ENCODE measurements at regions not wholly inside any gene's neighbourhood (a gene's known extent, or its start where the extent isn't known, plus 50 kb on each side); places are given as distances from the start of the nearest gene placed in this dataset.

DNA sequence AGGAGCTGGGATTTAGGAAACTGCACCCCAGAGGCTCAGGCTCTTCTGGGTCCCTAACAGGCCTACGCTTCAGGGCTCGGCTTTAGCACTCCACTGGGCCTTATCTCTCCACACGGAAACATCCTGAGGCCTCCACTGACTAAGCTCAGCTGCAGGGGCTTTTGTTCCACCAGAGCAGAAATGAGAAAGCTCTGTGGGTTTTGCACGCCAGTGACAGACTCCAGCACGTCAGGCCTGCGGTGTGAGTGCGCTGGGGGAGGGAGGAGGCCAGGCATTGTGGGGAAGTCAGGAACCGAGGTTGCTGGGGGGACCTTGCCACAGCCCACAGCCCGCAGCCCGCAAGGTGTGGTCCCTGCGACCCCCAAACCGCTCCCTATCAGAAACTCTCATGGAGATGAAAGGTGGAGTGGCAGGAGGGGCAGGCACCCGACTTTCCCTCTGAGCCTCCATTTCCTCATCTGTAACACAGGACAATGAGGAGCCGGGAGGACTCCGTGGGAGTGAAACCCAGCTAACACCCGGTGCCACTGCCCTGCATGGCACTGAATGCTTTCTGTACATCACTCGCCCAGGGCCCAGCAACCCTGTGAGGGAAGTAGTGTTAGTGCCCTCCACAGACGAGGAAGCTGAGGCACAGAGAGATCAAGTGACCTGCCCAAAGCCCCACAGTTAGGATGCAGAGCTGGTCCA lies 106.5 kb downstream of the TPRA1 start:
- DNase-seq, result no peak

DNA sequence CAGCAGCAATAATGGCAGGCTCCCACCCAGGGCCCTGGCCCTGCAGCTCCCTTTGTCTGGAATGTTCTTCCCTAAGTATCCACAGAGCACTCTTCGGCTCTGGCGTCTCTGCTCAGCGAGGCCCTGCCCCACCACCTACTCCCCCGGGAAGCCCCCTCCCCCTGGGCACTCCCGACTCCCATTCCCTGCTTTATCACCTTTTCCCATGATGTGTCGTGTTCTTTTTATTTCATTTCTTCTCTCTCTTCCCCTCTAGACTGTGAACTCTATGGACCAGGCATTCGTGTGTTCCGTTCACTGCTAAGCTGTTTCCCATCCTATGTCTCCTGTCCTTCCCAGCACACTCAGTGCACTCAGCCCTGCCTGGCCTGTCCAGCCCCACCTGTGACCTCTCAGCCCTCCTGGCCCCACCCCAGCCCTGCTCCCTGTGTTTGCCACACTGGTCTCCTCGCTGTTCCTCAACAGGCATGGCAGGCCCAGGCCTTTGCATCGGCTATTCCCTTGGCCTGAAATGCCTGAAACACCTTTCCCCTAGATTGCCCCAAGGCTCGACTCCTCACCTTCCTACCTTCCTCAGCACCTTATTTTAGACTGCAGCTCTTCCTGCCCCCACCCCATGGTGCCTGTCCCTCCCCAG lies 107.4 kb downstream of the TPRA1 start:
- no peak for DNase-seq

DNA sequence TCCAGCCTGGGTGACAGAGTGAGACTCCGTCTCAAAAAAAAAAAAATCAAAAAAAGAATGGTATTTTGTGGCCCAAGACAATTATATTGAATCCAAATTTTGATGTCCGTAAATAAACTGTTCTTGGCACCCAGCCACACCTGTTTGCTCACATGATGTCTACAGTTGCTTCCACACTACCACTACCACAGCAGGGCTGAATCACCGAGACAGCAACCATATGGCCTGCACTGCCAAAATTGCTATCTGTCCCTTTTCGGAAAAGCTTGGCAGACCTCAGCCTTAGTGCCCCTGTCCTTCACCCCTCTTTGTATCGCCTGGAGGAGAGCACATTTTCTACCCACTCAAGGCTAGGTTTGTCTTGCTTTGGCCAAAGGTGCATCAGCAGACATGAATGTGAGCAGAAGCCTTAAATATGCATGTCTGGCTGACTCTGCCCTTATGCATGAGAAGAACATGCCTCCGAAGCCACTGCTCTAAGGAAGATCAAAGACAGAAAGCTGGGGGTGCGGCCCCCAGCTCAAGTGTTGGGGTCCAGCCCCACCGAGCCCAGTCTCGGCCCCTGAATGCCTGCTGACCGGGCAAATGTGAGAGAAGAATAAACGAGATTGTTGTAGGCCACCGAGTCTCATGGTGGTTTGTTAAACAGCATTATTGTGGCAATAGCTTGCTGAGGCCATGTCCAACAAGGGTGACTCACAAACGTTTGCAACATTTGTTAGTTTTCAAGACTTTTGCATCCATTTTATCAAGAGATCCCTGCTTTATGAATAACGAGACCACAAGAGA lies 108.1 kb downstream of the TPRA1 start:
- no peak for DNase-seq

DNA sequence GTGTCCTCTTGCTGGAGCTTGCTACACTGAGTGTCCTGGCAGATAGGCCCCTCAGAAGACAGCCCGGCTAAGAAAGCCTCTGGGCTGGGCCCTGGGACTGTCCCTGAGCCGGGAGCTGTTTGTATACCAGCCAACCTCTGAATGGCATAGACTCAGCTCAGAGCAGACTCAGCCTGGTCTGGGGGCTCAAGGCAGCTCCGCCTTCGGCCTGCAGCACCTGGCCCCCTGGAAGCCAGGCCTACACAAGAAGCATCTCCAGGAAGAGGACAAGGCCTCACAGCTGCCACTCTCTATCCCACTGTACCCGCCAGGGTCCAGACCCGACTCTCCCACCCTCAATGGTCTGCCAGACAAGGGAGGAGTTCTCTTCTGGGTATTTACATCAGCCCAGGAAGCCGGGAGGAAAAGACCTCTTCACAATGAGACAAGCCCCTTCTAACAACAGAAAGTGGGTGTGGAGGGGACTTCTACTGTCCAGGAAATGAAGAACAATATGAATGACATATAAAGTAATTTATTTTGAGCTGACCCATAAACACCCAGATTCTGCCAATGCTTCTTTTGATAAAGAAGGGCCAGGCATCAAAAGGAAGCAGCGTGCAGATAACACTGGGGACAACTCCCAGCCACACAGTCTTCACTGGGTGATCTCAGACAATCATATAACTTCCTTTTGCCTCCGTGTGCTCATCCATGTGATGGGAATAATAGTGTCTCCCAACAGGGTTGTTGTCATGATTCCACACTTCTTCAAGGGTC lies 110.2 kb downstream of the TPRA1 start:
- no peak for DNase-seq

DNA sequence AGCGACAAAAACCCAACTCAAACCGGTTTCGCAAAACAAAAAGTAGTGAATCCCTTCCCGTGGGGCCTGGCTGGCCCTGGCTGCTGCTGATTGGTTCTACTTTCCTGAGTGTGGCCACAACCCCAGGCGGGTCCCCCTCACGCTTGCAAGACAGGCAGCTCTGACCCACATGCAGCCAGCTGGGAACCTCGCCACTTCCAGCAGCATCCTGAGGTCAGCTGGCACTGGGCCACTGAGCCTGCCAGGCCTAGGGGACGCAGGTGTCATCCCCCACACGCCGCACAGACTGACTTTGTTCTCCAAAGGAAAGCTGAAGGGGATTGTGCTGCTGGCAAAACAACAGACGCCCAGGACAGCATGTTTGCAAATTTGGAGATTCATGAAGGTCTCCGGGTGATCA lies 111.1 kb downstream of the TPRA1 start:
- DNase-seq, result no peak

DNA sequence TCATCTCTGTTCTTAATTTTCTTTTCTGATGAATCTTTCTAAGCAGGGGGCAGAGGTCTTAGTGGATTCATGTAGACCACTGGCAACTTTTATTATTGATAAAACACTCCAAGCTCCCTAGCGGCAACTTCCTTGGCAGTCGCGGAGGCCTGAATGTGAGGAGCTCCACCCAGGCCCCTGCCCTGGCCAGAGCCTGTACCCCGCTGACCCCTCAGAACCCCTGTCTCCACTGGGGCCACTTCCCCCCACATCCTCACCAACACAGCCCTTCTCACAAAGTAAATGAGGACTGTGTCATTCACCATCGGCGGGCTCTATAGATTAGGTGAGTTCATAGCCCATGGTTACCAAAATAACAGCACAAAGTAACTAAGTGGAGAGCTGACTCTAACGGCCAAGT lies 111.6 kb downstream of the TPRA1 start:
- no peak for DNase-seq

DNA sequence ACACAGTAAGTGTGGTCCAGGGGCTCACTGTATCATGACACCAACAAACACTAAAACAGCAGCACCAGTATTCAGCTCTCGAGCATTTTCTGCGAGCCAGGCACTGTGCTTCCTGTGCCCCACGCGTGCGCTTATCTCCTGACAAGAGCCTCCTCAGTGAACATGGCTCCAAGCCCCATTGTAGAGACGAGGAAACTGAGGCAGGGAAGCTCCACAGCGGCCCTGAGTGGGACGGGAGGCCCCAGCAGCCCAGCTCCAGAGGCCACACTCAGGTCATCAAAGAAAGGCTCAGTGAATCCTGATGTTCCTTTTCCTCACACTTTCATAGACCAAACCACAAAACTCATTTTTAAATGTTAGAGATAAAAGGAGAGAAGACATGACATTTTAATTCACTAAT lies 113.1 kb downstream of the TPRA1 start:
- DNase-seq, result no peak

DNA sequence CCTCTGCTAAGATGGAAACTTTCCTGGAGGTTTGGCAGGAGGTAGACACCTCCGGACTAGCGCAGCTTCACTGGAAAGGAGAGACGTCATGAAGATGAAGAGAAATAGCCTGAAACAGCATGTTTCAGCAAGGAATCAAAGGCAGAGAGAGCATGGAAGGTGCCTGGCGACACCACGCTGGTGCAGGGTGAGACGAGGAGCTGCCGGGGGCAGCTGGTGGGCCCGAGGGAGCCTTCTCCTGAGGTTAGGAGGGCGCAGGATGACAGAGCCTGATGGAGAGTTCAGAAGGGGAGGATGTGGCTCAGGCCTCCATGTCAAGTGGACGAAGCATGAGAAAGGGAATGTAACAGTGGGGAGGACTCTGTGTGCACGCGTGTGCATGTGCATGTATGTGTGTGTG lies 113.6 kb downstream of the TPRA1 start:
- no peak for DNase-seq

DNA sequence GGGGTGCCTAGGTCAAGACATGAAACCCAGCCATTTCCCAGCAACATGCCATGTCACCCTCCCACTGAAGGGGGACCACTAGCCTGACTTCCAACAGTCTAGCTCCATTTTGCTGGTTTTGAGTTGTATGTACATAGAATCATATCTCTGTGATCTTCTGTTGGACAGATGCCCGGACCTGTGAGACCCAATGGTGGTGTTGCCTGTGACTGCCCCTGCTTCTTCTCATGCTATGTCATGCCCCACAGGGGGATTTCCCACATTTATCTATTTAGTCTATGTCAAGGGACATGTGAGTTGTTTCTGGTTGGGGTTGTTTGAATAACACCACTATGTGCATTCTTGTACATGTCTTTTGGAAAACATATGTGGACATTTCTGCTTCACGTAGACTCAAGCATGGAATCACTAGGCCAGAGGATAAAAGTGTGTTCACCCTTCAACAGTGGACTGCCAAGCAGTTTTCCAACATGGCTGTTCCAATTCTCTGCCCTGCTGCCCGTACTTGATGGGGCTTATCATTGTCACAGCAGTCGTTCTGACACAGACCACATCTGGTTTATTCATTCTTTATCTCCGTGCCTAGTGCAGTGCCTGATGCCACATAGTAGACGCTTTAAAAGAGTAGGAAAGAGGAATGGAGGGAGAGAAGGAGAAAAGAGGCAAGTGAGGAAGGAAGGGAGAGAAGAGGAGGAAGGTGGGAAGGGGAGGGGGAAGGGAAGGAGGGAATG lies 114.4 kb downstream of the TPRA1 start:
- no peak for DNase-seq

DNA sequence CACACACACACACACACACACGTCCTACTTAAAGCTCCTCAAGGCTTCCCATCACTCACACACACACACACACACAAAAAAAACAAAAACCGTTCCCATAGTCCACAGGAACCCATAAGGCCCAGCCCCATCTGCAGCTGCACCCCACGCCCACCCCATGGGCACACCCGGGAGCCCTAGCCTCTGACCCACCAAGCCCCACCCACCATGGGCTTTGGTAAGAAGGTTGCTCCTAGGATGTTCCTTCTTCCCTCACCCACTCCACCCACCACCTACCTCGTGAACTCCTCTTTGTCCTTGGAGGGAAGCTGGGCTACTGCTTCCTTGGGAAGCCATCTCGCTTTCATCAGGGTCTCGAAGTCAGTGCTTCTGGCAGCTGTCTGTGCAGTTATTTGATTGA lies 115.1 kb downstream of the TPRA1 start:
- no peak for DNase-seq

DNA sequence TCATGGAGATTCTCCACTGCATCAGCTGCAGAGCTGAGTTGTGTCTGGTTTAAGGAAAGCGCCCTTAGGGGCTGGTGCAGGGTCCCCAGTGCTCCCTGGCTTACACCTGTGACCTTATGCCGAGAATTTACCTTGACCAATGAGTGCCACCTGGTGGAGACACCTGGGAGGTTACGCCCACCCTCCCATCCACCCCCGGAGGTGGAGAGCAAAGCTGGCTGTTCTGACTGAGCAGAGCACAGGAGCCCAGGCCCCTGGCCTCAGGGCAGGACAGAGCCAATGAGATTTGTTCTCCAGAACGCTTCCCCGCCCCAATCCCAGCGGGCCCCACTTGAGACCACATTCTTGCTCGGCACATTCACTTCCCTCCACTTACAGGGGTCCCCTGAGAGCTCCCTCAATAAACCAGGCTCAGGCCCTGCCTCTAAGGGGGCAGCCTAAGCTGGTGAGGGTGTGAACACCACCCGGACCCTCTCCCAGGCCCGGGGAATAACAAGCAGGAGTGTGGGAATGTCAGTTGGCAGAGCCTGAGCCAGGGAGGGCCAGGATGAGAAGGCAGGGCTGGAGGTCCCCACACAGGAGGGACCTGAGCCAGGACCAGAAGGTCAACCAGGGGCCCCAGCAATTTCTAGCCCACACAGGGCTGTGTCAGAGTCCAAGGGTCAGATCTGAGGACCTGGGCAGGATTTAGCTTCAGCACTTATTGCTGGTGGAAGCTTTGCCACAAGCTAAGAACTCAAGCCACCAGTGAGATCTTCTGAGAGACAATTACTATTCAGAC lies 117.1 kb downstream of the TPRA1 start:
- no peak for DNase-seq

DNA sequence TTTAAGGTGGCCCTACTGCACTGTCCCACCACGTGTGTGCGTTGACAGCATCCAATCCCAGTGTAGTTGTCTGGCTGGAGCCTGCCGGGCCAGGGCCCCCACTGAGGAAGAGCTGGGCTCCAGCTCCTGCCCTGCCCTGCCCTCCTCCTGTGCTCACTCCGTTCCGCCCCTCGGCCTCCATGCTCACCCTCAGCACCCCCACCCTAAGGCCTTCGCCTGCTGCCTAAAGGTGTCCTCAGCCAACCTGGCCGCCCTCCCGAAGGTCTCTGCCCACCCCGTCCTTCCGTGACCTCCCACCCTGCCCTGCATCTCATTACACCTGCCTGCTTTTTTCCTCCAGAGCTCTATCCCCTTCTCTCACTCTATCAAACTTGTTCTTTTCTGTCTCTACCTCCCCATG lies 118.0 kb downstream of the TPRA1 start:
- DNase-seq, result no peak

DNA sequence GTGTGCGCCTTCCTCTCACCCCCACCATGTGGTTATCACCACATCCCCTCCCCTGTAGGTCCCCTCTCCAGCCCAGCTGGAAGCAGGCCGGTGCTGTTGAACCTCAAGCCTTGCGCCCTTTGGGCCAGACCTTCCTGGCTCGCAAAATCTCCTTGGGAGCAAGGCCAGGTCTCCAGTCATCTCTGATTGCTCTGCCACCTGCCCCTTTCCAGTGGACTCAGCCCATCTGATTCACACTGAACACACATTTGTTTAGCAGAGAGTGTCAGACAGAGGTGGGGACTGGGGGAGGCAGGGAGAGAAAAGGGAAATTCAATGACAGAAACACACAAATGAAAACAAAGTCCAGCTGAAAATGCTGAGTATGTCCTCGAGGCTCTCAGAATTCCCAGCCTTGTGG lies 119.4 kb downstream of the TPRA1 start:
- DNase-seq, result no peak

DNA sequence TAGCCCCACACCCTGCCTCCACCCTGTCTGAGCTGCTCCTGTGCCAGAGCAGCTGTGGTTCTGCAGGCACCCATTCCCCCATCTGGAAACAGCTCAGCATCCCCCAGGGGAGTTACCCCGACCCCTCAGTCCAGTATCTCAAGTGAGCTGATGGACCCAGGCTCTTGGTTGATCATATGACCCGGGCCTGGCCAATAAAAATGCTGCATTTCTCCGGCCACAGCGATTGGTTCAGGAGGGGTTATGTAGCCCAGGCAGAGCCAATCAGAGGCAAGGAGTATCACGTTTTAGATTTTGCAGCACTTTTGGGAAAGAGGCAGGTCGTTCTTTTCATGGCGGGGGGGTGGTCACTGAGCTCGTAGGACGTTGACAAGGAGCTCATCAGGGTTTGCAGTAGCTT lies 120.8 kb downstream of the TPRA1 start:
- no peak for DNase-seq

DNA sequence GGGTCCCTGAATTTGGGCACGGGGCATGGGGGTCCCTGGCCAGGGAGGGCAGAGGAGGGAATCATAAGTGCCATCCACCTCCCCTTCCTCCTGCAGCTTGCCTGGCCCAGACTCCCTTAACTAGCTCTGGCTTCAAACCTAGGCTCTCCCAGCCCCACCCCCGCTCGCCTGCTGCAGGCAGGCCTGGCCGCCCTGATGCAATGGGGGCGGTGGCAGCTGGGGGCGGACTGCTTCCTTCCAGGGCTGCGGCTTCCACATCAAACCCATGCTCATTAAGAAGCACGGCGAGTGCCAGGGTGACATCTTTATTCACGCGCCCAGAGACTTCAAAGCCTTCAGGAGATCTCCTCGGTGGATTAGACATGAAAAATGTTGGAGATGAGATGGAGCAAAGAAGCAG lies 123.1 kb downstream of the TPRA1 start:
- DNase-seq, result no peak

DNA sequence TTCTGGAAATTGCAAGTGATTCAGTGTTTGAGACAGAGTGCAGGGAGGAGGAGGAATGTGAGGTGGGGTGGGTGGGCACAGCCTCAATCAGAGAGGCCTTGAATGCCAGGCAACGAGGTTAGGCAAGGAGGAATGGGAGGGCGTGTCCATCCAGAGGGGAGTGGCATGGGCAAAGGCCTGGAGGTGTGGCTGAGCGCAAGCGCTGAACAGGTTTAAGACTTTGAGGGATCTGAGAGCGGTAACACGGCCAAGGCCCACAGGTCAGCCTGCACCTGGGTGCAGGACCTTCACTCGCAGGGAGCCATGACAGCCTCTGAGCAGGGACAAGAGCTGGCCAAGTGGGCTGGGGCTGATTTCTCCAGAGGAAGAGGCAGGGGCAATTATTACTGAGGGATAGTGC lies 125.9 kb downstream of the TPRA1 start:
- no peak for DNase-seq

DNA sequence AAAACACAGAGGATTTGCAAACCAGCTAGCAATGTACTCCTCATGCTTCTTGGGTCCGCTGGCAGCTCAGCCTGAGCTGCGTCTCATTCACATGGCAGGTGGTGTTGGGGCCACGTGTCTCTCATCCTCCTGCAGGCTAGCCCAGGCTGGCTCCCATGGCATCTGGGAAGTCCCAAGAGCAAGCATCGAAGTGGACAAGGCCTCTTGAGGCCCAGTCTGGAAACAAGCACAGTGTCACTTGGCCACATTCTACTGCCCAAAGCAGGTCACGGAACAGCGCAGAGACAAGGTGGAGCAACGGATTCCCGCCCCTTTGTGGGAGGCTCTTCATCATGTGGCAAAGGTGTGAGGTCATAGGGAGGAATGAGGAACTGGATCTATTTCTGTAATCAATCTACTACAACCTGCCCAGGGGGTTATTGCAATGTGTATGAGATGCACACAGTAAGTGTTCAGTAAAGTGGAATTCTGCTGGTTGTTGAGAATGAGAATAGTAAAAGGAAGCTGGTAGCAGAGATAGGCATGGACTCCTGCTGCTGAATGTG lies 128.3 kb downstream of the TPRA1 start:
- DNase-seq, result no peak

DNA sequence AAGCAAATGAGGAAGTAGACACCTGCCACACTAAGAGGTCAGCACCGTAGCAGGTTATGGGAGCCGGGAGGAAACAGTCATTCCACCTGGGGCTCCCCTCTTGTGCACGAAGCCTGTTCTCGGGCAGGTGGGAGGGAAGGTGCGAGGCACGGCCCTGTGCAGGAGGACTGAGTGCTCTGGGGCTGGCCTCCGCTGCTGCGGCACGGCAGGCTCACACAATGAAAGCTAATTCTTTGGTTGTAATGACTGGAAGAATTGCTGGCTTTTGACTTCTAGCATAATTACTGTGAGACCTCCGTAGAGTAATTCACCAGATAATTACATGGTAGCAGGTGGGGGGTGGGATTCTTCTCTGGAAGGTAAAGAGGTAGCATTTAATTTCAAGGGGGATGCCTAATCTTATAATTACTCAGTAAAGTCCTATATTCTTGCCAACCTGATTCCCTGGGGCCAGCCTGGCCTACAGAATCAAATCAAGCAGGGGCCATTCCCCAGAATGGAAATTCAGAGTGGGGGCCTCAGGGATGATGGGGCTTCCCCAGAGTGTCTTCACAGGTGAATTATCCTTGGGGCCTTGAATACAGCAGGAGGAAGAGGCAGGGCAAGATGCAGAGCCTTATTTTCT lies 129.1 kb downstream of the TPRA1 start:
- DNase-seq, result no peak

DNA sequence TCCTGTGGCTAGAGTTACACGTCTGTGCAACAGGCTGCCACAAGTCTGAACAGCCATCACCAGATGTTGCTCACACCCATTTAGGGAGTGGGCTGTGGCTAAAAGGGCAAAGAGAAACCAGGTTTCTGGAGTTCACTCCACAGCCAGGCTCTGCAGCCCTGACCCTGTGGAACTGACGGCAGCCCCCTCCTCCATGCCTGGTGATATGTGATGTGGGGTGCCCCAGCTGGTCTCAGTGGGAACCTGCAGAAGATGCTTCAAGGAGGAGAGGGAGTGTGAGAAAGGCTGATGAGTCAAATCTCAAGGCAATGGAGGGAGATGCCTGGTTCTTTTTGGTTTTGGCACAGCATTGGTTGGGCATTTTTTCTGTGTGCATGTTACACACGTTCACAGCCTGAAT lies 130.6 kb downstream of the TPRA1 start:
- DNase-seq, result no peak

DNA sequence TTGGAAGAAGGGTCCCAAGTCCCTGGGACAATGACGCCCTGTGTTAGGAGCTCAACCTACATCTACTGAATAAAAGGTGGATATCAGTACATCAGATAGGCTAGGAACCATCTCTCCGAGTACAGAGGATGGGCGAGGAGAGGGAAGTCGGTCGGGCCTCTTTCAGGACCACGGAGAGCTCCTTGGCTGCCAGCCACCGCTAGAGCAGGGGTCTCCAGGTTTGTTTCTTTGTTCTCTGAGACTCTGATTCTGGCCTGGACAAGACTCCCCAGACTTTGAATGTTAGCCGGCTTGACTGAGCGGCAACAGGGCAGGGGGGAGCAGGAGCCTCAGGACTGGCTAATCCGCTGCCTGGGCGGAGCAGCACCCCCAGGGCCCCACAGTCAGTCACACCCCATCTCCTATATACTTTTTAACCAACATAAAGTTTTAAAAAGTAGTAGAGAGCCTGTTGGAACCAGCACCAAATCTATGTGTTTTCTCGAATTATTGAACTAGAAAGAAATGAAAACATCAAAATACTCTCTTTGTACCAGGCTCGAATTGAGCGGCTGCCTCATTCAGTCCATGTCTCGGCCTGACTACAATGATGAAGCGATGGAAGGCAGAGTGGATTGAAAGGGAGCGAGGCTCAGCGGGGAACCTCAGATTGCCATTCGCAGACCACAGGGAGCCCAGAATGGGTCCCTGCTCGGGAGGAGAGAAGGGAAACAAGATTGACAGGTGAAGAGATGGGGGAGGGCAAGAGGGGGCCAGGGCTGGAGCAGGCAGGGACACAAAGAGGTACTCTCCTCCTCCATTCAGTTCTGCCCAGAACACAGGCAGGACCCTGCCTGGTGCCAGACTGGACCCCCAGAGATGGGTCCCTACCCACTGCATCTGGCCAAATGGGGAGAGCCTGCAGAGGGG lies 131.6 kb downstream of the TPRA1 start:
- DNase-seq, result no peak
